ENCODE measurements at regions not wholly inside any gene's neighbourhood (a gene's known extent, or its start where the extent isn't known, plus 50 kb on each side); places are given as distances from the start of the nearest gene placed in this dataset.
A peak's percentile ranks its signal among the peaks of the same experiment; 100 is the strongest.

- DNase-seq: no peak
- Histone ChIP-seq H3K27me3 (ENCODE audit: insufficient read depth, low read length, poor library complexity, severe bottlenecking) (no peaks in the 10 kb centered on the region), H3K4me1 (ENCODE audit: insufficient read depth, low read length) (no peaks in the 10 kb centered on the region), H3K36me3 (ENCODE audit: insufficient read depth, low read length) (no peaks in the 10 kb centered on the region), H3K4me3 (ENCODE audit: low read length) (no peak overlapping the region), H3K9me3 (ENCODE audit: low read length) (no peaks in the 10 kb centered on the region), H3K27ac (ENCODE audit: low read depth, low read length) (no peak overlapping the region)
- no peak overlapping the region for H3K4me3 Mint-ChIP-seq
- no peaks in the 10 kb centered on the region for H3K27me3 Mint-ChIP-seq
- ChIA-PET POLR2A (no interaction called here), CTCF (no interaction called here)
- H3K9me3 Mint-ChIP-seq: peaks cover 11 to 35% (median 21%) of the 10 kb centered on the region in 5 donors
- no peaks in the 10 kb centered on the region for H3K4me1 Mint-ChIP-seq
- no peaks in the 10 kb centered on the region for H3K36me3 Mint-ChIP-seq
- no peak overlapping the region for H3K27ac Mint-ChIP-seq
These were observed 777.0 kb downstream of the KCNJ18 start for GRCh38 chr17:22469101-22469880.

- Histone ChIP-seq H3K27ac (ENCODE audit: low read depth, low read length) (no peak overlapping the region), H3K27me3 (ENCODE audit: insufficient read depth, low read length, poor library complexity, severe bottlenecking) (no peaks in the 10 kb centered on the region), H3K4me1 (ENCODE audit: insufficient read depth, low read length) (no peaks in the 10 kb centered on the region), H3K4me3 (ENCODE audit: low read length) (no peak overlapping the region), H3K36me3 (ENCODE audit: insufficient read depth, low read length) (no peaks in the 10 kb centered on the region), H3K9me3 (ENCODE audit: low read length) (no peaks in the 10 kb centered on the region)
- no peak overlapping the region for H3K4me3 Mint-ChIP-seq
- H3K36me3 Mint-ChIP-seq: no peaks in the 10 kb centered on the region
- H3K27me3 Mint-ChIP-seq: no peaks in the 10 kb centered on the region
- ChIA-PET CTCF (no interaction called here), POLR2A (no interaction called here)
- H3K9me3 Mint-ChIP-seq: peaks cover 11 to 35% (median 18%) of the 10 kb centered on the region in 5 donors
- no peak overlapping the region for H3K27ac Mint-ChIP-seq
- no peak for DNase-seq
- no peaks in the 10 kb centered on the region for H3K4me1 Mint-ChIP-seq
These were observed 777.6 kb downstream of the KCNJ18 start for GRCh38 chr17:22469941-22470340.

GRCh38 chr17:22470411-22471175 is 778.3 kb downstream of the KCNJ18 start:
- H3K4me3 Mint-ChIP-seq: no peak overlapping the region
- Histone ChIP-seq H3K4me3 (ENCODE audit: low read length) (no peak overlapping the region), H3K27me3 (ENCODE audit: insufficient read depth, low read length, poor library complexity, severe bottlenecking) (no peaks in the 10 kb centered on the region), H3K9me3 (ENCODE audit: low read length) (no peaks in the 10 kb centered on the region), H3K4me1 (ENCODE audit: insufficient read depth, low read length) (no peaks in the 10 kb centered on the region), H3K27ac (ENCODE audit: low read depth, low read length) (no peak overlapping the region), H3K36me3 (ENCODE audit: insufficient read depth, low read length) (no peaks in the 10 kb centered on the region)
- ChIA-PET POLR2A (no interaction called here), CTCF (no interaction called here)
- no peaks in the 10 kb centered on the region for H3K36me3 Mint-ChIP-seq
- peaks cover 11 to 36% (median 17%) of the 10 kb centered on the region in 5 donors for H3K9me3 Mint-ChIP-seq
- no peaks in the 10 kb centered on the region for H3K27me3 Mint-ChIP-seq
- no peak for DNase-seq
- H3K4me1 Mint-ChIP-seq: no peaks in the 10 kb centered on the region
- no peak overlapping the region for H3K27ac Mint-ChIP-seq

- ChIA-PET POLR2A (no interaction called here), CTCF (no interaction called here)
- Mint-ChIP-seq H3K27me3 (no peaks in the 10 kb centered on the region), H3K9me3 (peaks cover 10 to 36% (median 12%) of the 10 kb centered on the region in 5 donors), H3K4me3 (no peak overlapping the region), H3K4me1 (no peaks in the 10 kb centered on the region), H3K36me3 (no peaks in the 10 kb centered on the region), H3K27ac (no peak overlapping the region)
- Histone ChIP-seq H3K4me3 (ENCODE audit: low read length) (no peak overlapping the region), H3K27ac (ENCODE audit: low read depth, low read length) (no peak overlapping the region), H3K27me3 (ENCODE audit: insufficient read depth, low read length, poor library complexity, severe bottlenecking) (no peaks in the 10 kb centered on the region), H3K9me3 (ENCODE audit: low read length) (no peaks in the 10 kb centered on the region), H3K4me1 (ENCODE audit: insufficient read depth, low read length) (no peaks in the 10 kb centered on the region), H3K36me3 (ENCODE audit: insufficient read depth, low read length) (no peaks in the 10 kb centered on the region)
- DNase-seq: no peak
These were observed 792.5 kb downstream of the KCNJ18 start for GRCh38 chr17:22484826-22485225.

GRCh38 chr17:22490399-22490798 is 798.1 kb downstream of the KCNJ18 start:
- H3K4me1 Mint-ChIP-seq: no peaks in the 10 kb centered on the region
- H3K9me3 Mint-ChIP-seq: peaks cover 8 to 39% (median 18%) of the 10 kb centered on the region in 5 donors
- H3K27me3 Mint-ChIP-seq: no peaks in the 10 kb centered on the region
- H3K27me3 ChIP-seq (ENCODE audit: insufficient read depth, low read length, poor library complexity, severe bottlenecking): no peaks in the 10 kb centered on the region
- H3K36me3 ChIP-seq (ENCODE audit: insufficient read depth, low read length): no peaks in the 10 kb centered on the region
- ChIA-PET POLR2A (no interaction called here), CTCF (no interaction called here)
- H3K36me3 Mint-ChIP-seq: no peaks in the 10 kb centered on the region
- no peaks in the 10 kb centered on the region for H3K9me3 ChIP-seq (ENCODE audit: low read length)
- no peak overlapping the region for H3K4me3 Mint-ChIP-seq
- H3K27ac Mint-ChIP-seq: no peak overlapping the region
- H3K4me1 ChIP-seq (ENCODE audit: insufficient read depth, low read length): no peaks in the 10 kb centered on the region
- no peak overlapping the region for H3K27ac ChIP-seq (ENCODE audit: low read depth, low read length)
- DNase-seq: no peak
- no peak overlapping the region for H3K4me3 ChIP-seq (ENCODE audit: low read length)

GRCh38 chr17:22492331-22492730 is 800.0 kb downstream of the KCNJ18 start:
- no peaks in the 10 kb centered on the region for H3K9me3 ChIP-seq (ENCODE audit: low read length)
- Mint-ChIP-seq H3K27ac (no peak overlapping the region), H3K4me1 (no peaks in the 10 kb centered on the region), H3K4me3 (no peak overlapping the region), H3K9me3 (peaks cover 9 to 36% (median 19%) of the 10 kb centered on the region in 5 donors), H3K36me3 (no peaks in the 10 kb centered on the region), H3K27me3 (no peaks in the 10 kb centered on the region)
- no peaks in the 10 kb centered on the region for H3K27me3 ChIP-seq (ENCODE audit: insufficient read depth, low read length, poor library complexity, severe bottlenecking)
- no peak overlapping the region for H3K27ac ChIP-seq (ENCODE audit: low read depth, low read length)
- no peak overlapping the region for H3K4me3 ChIP-seq (ENCODE audit: low read length)
- H3K4me1 ChIP-seq (ENCODE audit: insufficient read depth, low read length): no peaks in the 10 kb centered on the region
- DNase-seq: no peak
- POLR2A ChIA-PET: no interaction called here
- CTCF ChIA-PET: no interaction called here
- no peaks in the 10 kb centered on the region for H3K36me3 ChIP-seq (ENCODE audit: insufficient read depth, low read length)

- DNase-seq: no peak
- Histone ChIP-seq H3K4me3 (ENCODE audit: low read length) (no peak overlapping the region), H3K36me3 (ENCODE audit: insufficient read depth, low read length) (no peaks in the 10 kb centered on the region), H3K27me3 (ENCODE audit: insufficient read depth, low read length, poor library complexity, severe bottlenecking) (no peaks in the 10 kb centered on the region), H3K27ac (ENCODE audit: low read depth, low read length) (no peak overlapping the region), H3K4me1 (ENCODE audit: insufficient read depth, low read length) (no peaks in the 10 kb centered on the region), H3K9me3 (ENCODE audit: low read length) (no peaks in the 10 kb centered on the region)
- ChIA-PET CTCF (no interaction called here), POLR2A (no interaction called here)
- no peaks in the 10 kb centered on the region for H3K4me1 Mint-ChIP-seq
- H3K4me3 Mint-ChIP-seq: no peak overlapping the region
- peaks cover 10 to 35% (median 22%) of the 10 kb centered on the region in 5 donors for H3K9me3 Mint-ChIP-seq
- no peaks in the 10 kb centered on the region for H3K27me3 Mint-ChIP-seq
- H3K36me3 Mint-ChIP-seq: no peaks in the 10 kb centered on the region
- peak overlapping the region in 1 of 8 donors; percentile 88 for H3K27ac Mint-ChIP-seq
These were observed 804.1 kb downstream of the KCNJ18 start for GRCh38 chr17:22496450-22496849.

- ChIA-PET POLR2A (no interaction called here), CTCF (no interaction called here)
- Histone ChIP-seq H3K27ac (ENCODE audit: low read depth, low read length) (no peak overlapping the region), H3K4me3 (ENCODE audit: low read length) (no peak overlapping the region), H3K4me1 (ENCODE audit: insufficient read depth, low read length) (no peaks in the 10 kb centered on the region), H3K9me3 (ENCODE audit: low read length) (no peaks in the 10 kb centered on the region), H3K36me3 (ENCODE audit: insufficient read depth, low read length) (no peaks in the 10 kb centered on the region), H3K27me3 (ENCODE audit: insufficient read depth, low read length, poor library complexity, severe bottlenecking) (no peaks in the 10 kb centered on the region)
- Mint-ChIP-seq H3K4me3 (no peak overlapping the region), H3K4me1 (no peaks in the 10 kb centered on the region), H3K27me3 (no peaks in the 10 kb centered on the region), H3K9me3 (peaks cover 7 to 26% (median 18%) of the 10 kb centered on the region in 5 donors), H3K27ac (no peak overlapping the region), H3K36me3 (no peaks in the 10 kb centered on the region)
- DNase-seq: no peak
These were observed 811.1 kb downstream of the KCNJ18 start for GRCh38 chr17:22503322-22503899.

All from CD8-positive, alpha-beta memory T cell (primary cell).